ENCODE measurements at regions not wholly inside any gene's neighbourhood (a gene's known extent, or its start where the extent isn't known, plus 50 kb on each side); places are given as distances from the start of the nearest gene placed in this dataset.
"Not testable (repeated sequence)": the region's sequence is repeated elsewhere in the genome, so short reads cannot be mapped to it uniquely, and the experiment has no call there.

- no peak for DNase-seq
Observed at GRCh38 chr10:100664316-100665149, 80.8 kb upstream of the PAX2 start.

- DNase-seq = not testable (repeated sequence)
Observed at GRCh38 chr10:100666634-100667033, 78.7 kb upstream of the PAX2 start.

GRCh38 chr10:100669616-100670015 is 75.8 kb upstream of the PAX2 start:
- no peak for DNase-seq

- DNase-seq = no peak
Observed at GRCh38 chr10:100670368-100670767, 75.0 kb upstream of the PAX2 start.

GRCh38 chr10:100670828-100671479 is 74.4 kb upstream of the PAX2 start:
- no peak for DNase-seq

GRCh38 chr10:100672199-100672598 is 73.2 kb upstream of the PAX2 start:
- DNase-seq = no peak

GRCh38 chr10:100677290-100677945 is 68.0 kb upstream of the PAX2 start:
- no peak for DNase-seq

- DNase-seq = no peak
Observed at GRCh38 chr10:100679327-100679726, 66.1 kb upstream of the PAX2 start.

- no peak for DNase-seq
Observed at GRCh38 chr10:100683004-100683403, 62.4 kb upstream of the PAX2 start.

- DNase-seq = no peak
Observed at GRCh38 chr10:100683545-100684300, 61.7 kb upstream of the PAX2 start.

GRCh38 chr10:100684688-100685235 is 60.6 kb upstream of the PAX2 start:
- DNase-seq = no peak

GRCh38 chr10:100685331-100685730 is 60.1 kb upstream of the PAX2 start:
- DNase-seq = no peak

GRCh38 chr10:100687143-100688003 is 58.0 kb upstream of the PAX2 start:
- no peak for DNase-seq

GRCh38 chr10:100688201-100688600 is 57.2 kb upstream of the PAX2 start:
- DNase-seq = no peak

GRCh38 chr10:100693821-100694220 is 51.6 kb upstream of the PAX2 start:
- DNase-seq = no peak
